HG03575 (cell line): ENCODE measurements at regions not wholly inside any gene's neighbourhood (a gene's known extent, or its start where the extent isn't known, plus 50 kb on each side); places are given as distances from the start of the nearest gene placed in this dataset.

Experiments
- ATAC-seq: cut with Tn5 transposase; IDR thresholded peaks from one replicate; pipeline ENCODE4 v1.9.1; 2021; ENCODE audit not compliant: unreplicated experiment, insufficient number of reproducible peaks, low FRiP score; ENCODE audit errors: extremely low read depth

DNA sequence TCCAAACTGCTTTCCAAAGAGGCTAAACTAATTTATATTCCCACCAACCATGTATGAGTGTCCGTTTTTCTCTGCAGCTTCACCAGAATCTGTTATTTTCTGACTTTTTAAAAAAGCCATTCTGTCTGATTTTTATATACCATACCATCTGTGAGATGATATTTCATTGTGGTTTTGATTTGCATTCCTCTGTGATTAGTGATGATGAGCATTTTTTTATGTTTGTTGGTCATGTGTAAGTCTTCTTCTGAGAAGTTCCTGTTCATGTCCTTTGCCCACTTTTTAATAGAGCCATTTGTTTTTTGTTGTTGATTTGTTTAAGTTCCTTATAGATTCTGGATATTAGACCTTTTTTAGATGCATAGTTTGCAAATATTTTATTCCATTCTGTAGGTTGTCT, 179.4 kb upstream of the ALCAM start:
- no peak for ATAC-seq

DNA sequence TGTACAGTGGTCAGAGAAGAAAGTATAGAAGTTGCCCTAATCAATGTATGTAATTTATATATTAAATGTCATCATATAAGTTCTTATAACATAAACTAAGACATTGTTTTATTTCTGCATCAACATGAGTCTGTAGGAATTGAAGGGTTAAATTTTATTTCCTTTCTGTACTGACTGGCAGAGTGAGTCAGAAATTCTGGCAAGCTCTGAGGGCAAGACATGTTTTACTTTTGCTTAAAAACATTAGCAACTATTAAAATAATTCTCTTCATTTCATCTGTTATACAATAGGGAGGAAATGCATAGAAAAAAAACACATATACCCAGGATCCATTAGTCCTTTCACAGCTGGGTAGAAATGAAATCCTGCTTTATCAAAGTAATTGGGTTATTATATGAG, 171.4 kb upstream of the ALCAM start:
- ATAC-seq: no peak

DNA sequence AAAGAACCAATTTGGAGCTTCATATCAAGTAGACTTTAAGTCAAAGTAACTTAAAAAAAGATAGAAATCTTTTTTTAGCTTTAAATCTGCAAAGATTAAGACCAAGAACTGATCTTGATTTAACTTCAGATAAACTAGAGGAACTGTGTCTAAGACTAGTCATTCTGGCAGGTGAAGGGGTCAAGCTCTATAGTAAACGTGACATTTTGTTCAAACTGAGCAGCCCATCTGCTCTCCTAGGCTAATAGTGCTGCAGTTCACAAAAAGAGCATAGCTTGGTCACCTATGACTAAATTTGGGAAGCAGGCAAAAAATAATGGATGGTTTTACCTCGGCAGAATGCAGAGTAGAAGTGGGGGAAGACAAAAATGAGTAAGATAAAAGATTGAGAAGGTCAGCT, 168.8 kb upstream of the ALCAM start:
- ATAC-seq: no peak

DNA sequence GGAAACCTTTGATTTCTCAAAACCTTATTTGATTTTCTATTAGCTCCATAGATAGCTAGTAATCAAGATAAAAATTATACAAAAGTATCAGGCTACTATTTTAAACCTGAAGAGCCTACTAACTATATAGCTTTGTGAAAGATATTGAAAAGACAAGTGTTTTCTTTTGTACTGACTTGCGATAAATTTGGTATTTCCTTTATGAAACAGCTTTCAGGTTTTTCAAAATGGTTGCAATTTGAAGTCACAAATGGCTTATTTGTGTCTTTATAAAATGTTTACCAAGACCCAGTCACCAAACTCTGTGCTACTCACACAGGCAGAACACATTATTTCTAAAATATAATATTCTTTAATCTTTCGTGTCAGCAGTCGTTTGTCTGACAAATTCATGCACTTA, 167.5 kb upstream of the ALCAM start:
- ATAC-seq: no peak

DNA sequence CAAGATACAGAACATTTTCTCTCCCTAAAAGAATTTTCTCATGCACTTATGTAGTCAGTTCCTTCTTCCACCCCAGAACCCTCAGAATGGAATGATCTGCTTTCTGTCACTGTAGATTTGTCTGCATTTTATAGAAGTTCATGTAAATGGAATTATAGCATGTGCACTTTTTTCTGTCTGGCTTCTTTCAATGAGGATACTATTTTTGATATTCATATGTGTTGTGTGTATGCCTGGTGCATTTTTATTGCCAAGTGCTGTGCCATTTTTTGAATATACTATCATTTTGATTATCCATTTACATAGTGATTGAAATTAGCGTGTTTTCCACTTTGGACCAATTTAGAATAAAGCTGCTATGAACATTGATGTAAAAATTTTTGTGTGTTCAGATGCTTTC, 156.6 kb upstream of the ALCAM start:
- no peak for ATAC-seq

DNA sequence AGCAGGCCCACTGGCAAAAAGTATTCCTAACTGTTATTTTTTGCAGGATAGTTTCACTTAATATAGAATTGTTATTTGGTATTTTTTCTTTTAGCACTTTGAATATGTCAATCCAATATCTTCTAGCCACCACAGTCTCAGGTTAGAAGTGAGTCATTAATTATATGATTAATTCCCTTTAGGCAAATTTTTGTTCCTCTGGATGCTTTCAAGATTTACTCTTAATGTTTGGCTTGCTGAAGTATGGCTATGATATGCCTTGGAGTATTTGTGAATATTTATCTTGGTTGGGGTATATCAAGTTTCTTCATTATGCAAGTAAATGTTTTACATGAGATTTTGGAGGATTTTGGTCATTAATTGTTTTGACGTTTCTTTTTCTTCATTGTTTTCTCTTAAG, 152.1 kb upstream of the ALCAM start:
- no peak for ATAC-seq

DNA sequence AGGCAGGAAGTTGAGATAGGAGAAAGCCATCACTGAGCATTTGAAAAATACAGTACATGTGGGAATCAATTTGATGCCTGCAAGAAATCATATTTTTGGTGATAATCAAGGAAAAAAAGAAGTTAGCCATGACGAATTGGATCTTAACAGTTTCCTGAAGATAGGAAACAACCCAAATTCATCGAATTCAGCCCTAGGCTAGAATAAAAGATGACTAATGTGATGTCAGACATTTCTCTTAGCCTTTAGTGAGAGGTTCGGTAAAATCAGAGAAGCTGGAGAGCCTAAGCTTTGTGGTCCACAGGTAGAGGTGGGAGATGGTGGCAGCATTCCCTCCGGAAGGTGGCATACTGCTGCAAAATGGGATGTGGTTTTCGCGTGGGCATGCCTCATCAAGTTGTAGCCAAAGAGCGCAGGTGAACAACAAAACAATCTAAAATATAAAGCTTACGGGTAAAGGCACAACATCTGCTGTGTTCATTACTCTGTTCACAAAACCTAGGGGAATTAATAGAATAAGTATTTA, 144.1 kb upstream of the ALCAM start:
- ATAC-seq: no peak

DNA sequence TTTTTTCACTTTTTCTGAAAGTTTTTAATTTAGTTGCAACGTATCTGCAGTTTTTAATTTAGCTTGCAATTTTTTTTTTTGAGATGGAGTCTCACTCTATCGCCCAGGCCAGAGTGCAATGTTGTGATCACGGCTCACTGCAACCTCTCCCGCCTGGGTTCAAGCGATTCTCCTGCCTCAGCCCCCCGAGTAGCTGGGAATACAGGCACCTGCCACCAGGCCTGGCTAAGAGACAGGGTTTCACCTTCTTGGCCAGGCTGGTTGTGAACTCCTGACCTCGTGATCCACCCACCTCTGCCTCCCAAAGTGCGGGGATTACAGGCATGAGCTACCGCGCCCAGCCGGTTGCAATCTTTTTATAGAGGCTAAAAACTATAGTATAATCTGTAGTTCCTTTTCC, 142.9 kb upstream of the ALCAM start:
- no peak for ATAC-seq

DNA sequence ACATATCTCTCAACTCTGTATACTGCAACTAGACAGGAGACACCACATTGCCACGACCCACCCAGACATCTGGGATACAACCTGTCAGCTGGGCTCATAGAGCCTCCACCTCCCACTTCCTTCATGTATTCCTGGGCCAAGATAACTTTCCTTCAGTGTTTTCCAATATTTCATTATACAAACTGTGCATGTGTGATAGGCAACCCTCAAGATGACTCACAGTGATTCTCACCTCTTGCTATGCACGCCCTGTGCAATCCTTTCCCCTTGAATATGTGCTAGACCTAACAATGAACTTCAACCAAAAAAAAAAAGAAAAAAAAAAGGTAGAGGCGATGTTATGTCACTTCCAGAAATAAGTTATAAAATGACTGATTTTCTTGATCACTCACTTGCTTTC, 138.0 kb upstream of the ALCAM start:
- ATAC-seq: no peak

DNA sequence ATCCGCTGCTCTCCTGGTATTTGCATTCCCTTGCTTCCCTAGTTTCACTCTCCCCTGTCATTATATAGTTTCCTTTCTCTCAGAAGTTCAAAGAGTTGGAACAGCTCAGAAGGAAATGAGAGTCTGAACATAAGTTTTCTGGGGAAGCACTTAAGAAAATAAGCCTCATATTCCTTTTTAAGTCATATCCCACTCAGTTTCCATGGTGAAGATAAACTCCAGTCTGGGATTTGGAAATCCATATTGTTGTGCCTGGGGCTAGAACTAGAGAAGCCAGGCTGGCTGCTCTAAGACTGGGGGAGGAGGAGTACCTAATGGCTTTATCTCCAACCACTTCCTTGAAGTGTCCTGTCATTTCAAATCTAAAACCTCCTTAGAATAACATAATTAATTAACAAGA, 134.2 kb upstream of the ALCAM start:
- ATAC-seq: no peak

DNA sequence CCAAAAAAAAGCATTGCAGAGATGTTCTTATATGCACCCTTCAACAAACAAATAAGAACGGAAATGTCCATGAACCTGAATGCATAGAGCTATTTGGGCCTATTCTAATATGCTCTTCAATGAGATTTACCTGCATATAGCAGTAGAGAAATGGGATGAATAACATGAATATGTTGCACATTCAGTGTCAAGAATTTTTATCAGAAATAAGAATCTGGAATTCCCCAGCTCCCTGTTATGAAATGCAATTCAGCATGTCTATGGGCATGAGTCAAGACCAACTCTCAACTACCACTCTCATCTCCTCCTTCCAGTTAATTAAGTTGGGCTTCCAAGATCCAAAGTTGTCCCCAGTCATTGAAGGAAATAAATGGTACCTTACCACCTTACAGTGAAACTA, 133.7 kb upstream of the ALCAM start:
- ATAC-seq: no peak

DNA sequence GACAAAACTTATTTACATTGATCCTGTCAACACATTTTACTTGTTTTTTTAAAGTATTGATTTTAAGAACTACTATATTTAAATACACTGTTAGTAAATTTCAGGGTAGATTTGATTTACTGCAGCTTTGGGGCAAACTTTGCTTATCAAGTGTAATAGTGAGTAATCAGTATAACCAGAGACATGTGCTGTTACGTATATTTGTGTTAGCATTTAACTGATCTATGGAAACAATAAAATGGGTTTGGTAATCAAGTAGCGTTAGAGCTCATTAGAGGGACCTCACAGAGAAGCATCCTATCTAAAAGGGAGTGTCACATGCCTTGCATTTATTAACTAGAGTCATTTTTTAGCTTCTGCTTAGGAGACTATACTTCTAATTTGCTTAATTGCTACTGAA, 131.5 kb upstream of the ALCAM start:
- no peak for ATAC-seq

DNA sequence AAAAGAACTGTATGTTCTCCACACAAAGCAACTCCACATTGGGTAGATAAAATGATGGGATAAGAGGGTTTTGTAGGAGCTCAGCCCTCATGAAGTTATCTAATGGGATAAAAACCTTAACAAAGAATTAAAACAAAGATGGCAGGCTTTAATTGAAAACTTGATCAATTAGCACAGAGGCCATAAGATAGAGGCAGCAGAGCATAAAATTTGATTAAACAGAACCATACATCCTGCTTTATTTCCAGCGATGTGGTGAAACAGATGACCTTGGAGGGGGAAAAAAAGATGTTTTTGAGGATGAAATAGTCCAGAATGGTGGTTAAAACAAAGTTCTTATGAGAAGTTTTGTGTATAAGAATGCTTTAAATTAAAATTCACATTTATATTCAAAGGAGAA, 130.9 kb upstream of the ALCAM start:
- ATAC-seq: no peak

DNA sequence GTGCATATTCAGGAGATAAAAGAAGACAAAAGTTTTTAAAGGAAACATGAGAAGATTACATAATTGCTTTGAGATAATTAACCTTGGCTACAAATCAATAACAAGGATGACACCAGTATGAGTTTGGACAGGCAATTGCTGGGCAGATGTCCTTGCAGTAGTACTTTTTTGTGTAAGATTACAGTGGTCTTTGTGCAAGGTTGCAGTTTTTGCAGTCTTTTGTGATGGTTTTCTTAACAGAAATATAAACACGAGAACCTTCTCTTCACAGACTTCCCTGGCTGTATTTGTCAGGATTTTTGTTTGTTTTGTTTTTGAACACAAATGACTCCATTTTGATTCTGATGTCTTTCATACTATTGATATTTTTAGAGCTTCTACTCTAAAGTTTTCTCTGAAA, 128.3 kb upstream of the ALCAM start:
- ATAC-seq: no peak

DNA sequence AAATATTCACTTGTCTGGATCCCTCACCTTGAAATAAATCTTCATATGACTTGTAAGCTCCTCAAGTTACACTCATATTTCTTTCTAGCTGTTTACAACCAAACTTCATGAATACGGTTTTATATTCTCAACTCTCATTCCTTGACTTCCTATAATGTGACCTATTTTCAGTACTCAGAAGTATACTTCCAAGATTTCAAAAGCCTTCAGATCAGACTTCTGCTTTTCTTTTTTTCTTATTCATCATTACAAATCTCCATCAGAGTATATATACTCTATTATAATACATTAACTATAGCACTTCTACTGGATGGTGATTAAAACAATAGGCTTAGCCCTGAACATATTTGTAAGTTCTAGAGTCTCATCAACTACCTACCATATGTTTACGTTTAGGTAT, 123.6 kb upstream of the ALCAM start:
- ATAC-seq: no peak

DNA sequence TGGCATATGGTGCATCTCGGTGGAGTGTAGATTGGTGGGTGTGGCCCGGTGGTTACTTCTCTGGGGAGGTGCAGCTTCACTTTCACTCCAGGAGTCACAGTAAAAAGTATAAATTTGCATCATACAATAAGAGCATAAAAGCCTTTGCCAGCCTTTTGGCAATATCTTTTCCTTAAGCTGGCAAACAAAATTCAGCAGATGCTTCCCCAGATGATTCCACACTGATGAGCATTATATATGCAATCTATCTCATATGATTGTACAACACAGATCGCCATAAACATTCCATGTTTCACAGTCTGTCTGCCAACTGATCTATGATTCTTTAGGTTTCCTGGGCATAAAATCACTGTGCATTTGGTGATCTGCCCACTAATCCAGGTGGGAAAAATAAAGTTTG, 120.2 kb upstream of the ALCAM start:
- no peak for ATAC-seq

DNA sequence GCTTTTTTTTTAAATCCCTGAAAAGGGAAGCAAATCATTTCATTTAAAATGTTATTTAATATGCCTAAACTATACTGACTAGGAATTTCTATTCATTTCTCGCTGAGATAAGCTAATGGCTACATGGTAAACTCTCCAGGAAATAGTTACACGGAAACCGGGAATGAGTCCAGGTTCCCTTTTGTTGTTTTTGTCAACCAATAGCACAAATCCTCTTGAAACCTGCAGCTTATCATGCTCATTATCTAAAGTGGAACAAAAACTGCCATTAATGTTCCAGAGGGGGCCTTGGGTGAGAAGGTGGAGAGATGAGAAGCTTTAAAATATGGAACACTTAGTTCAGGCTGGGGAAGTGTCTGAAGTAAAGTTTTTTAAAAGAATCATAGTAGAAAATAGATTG, 113.5 kb upstream of the ALCAM start:
- no peak for ATAC-seq

DNA sequence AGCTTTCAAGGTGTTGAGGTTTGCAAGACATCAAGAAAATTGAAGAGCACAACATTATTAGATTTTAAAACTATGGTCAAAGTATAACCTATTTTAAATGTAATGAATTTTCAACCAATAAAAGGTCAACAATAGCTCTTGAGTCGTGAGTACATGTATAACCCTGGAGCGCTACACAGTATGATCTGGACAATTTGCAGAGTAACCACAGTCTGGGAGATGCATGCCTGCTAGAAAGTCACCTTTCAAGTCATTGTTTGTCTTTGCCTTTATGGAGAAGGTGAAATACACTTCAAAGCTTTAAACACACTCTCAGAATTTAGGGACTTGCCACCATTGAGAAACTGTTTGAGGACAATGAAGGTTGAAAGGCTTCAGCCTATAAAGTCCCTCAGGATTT, 112.6 kb upstream of the ALCAM start:
- no peak for ATAC-seq

DNA sequence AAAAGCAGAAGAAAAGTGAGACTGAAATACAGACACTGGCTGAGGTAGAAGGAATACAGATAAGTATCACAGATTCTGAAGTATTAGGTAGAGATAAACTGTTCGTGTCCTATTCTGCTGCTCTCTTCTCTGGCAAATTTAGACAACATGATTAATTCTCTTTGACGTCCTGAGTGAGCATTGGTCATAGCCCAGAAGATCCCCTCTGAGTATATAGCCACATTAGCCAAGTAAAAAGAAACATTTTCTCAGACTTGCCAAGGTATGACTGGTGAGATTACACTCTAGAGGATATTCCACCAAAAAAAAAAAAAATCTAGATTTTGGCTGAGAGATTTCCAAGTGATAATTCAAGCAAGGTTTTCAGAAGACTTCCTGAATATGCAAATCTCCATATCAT, 111.4 kb upstream of the ALCAM start:
- ATAC-seq: no peak

DNA sequence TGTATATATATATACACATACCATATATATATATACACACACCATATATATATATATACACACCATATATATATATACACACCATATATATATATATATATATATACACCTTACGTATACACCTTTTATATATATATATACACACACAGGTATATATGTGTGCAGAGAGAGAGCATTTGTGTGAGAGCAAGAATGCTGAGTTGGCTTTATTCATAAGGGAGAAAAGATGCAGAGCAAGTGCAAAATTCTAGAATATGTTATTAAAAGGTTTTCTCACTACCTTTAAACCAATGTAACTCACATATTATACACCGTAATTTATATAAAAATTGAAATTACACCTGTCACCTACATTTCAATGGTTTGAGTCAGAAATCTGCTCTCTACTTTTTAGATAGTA, 107.2 kb upstream of the ALCAM start:
- ATAC-seq: no peak

DNA sequence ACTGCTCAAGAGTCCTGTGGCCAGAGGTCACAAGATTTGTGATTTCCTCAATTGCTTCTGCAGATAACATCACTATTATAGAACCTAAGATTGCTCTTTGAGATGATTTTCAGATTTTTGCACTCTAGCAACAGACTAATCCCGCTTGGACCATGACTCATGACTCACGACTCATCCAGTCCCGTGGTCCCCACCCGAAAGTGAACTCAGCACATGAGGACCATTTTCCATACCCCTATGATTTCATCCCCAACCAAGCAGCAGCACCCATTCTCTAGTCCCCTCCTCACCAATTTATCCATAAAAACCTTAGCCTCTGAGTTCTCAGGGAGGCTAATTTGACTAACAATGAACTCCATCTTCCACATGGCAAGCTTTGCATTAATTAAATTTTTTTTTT, 106.3 kb upstream of the ALCAM start:
- no peak for ATAC-seq

DNA sequence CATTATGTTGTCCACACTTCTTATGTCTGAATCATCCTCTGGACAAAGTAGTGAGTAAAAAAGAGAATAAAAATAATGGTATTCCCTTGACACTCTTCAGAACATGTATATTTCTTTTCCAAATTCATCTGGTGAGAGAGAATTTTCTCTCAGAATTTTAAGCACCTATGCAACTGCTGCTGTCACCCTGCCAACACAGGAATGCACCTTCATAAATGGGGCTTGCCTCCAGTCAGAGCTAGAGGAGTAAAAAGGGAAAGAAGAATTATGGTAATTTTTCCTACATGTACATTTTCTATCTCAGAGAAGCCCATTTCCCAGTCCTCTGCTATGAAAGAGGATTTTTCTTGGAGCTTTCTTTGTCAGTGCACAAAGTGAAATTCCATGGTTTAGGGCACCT, 92.2 kb upstream of the ALCAM start:
- no peak for ATAC-seq
